SK-N-SH (cell line): ENCODE measurements at regions not wholly inside any gene's neighbourhood (a gene's known extent, or its start where the extent isn't known, plus 50 kb on each side); places are given as distances from the start of the nearest gene placed in this dataset.

Experiments
- EP300 ChIP-seq, 2 experiments: IDR thresholded peaks; 2 replicates each; pipeline versions ENCODE4 v1.4.0 to v1.6.1; 2012; ENCODE audit warnings: borderline replicate concordance in 1 of 2, low read depth in 1 of 2, low read length in 1 of 2
- EZH2phosphoT487 ChIP-seq: fragments of 200-600 bp; sonication (generic); IDR thresholded peaks from 2 replicates; pipeline ENCODE4 v1.6.1; 2017; ENCODE audit warnings: low read depth, mixed run types, mild to moderate bottlenecking, antibody characterized with exemption, moderate library complexity, borderline replicate concordance
- MXI1 ChIP-seq: IDR thresholded peaks from 2 replicates; pipeline ENCODE4 v1.6.1; 2012; ENCODE audit warnings: mild to moderate bottlenecking, low read depth, low read length, improper control_type of control experiment
- NRF1 ChIP-seq: IDR thresholded peaks from 2 replicates; pipeline ENCODE4 v1.6.1; 2012; ENCODE audit warnings: low read depth, mild to moderate bottlenecking, low read length
- POLR2AphosphoS5 ChIP-seq: IDR thresholded peaks from 2 replicates; pipeline ENCODE4 v1.6.1; 2012; ENCODE audit warnings: low read depth, low read length
- RCOR1 ChIP-seq: fragments of 150-350 bp; IDR thresholded peaks from 2 replicates; pipeline ENCODE4 v1.6.1; 2017; ENCODE audit warnings: antibody characterized with exemption, low read length
- TF ChIP-seq, protein P1 (sequence below): fragments of 200-600 bp; sonication (generic); IDR thresholded peaks from 2 replicates; pipeline ENCODE4 v1.6.1; 2017; ENCODE audit warnings: antibody characterized with exemption, mild to moderate bottlenecking, moderate library complexity
- TF ChIP-seq, protein P2 (sequence below): IDR thresholded peaks from 2 replicates; pipeline ENCODE4 v1.6.1; 2012; ENCODE audit warnings: mild to moderate bottlenecking, low read depth, low read length, moderate library complexity
- TF ChIP-seq, protein P3 (sequence below): IDR thresholded peaks from 2 replicates; pipeline ENCODE4 v1.4.0; 2012; ENCODE audit warnings: low read depth, borderline replicate concordance
- TF ChIP-seq, protein P4 (sequence below): fragments of 150-350 bp; IDR thresholded peaks from 2 replicates; pipeline ENCODE4 v1.6.1; 2017; ENCODE audit warnings: antibody characterized with exemption, low read length, low read depth, borderline replicate concordance

DNA sequence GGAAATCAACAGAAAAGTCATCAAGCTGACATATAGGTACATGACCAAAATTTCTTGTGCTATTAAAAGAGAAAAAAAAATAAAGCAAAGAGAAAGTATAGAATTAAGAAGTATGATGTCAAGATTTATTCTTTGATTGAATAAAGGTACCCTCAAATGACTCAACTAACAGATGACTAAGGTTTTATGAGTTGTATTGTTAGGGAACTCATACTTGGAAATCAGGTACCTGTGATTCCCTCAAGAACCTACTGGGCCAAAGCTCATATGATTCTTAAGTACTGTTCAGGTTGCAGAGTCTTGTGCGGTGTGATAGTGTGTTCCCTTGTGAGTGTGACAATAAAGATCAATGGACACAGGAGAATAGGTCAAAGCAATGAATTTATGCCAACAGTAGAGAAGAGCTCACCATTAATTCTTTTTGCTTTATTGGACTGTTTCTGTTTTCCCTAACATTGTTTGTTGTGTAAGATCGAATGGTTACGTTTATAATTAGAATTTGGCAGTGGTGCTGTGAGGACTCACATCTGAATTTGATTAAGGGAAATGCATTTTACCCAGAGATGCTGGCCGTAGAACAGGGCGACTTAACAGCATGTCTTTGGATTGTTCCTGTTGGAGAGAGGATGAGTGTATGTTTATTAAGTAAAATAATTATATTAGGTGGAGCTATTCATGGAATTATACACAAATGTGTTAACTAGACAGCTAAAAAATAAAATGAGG lies 293.2 kb upstream of the SEMA3D start:
- TF ChIP-seq, protein P1, sequence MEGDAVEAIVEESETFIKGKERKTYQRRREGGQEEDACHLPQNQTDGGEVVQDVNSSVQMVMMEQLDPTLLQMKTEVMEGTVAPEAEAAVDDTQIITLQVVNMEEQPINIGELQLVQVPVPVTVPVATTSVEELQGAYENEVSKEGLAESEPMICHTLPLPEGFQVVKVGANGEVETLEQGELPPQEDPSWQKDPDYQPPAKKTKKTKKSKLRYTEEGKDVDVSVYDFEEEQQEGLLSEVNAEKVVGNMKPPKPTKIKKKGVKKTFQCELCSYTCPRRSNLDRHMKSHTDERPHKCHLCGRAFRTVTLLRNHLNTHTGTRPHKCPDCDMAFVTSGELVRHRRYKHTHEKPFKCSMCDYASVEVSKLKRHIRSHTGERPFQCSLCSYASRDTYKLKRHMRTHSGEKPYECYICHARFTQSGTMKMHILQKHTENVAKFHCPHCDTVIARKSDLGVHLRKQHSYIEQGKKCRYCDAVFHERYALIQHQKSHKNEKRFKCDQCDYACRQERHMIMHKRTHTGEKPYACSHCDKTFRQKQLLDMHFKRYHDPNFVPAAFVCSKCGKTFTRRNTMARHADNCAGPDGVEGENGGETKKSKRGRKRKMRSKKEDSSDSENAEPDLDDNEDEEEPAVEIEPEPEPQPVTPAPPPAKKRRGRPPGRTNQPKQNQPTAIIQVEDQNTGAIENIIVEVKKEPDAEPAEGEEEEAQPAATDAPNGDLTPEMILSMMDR = no peak
- TF ChIP-seq POLR2AphosphoS5 (peak; percentile 42; the same call in 1 of the 2 replicates), EP300 (IDR thresholded peaks at IDR 0.05; ENCODE audit: borderline replicate concordance in 1 of 2, low read depth in 1 of 2, low read length in 1 of 2) (peak in 1 of 2 experiments; percentile 69; a peak in 3 of 4 replicates), NRF1 (no peak), EZH2phosphoT487 (no peak), MXI1 (no peak; the same call in 1 of the 2 replicates), RCOR1 (peak; percentile 67; the same call in 1 of the 2 replicates)
- TF ChIP-seq, protein P2, sequence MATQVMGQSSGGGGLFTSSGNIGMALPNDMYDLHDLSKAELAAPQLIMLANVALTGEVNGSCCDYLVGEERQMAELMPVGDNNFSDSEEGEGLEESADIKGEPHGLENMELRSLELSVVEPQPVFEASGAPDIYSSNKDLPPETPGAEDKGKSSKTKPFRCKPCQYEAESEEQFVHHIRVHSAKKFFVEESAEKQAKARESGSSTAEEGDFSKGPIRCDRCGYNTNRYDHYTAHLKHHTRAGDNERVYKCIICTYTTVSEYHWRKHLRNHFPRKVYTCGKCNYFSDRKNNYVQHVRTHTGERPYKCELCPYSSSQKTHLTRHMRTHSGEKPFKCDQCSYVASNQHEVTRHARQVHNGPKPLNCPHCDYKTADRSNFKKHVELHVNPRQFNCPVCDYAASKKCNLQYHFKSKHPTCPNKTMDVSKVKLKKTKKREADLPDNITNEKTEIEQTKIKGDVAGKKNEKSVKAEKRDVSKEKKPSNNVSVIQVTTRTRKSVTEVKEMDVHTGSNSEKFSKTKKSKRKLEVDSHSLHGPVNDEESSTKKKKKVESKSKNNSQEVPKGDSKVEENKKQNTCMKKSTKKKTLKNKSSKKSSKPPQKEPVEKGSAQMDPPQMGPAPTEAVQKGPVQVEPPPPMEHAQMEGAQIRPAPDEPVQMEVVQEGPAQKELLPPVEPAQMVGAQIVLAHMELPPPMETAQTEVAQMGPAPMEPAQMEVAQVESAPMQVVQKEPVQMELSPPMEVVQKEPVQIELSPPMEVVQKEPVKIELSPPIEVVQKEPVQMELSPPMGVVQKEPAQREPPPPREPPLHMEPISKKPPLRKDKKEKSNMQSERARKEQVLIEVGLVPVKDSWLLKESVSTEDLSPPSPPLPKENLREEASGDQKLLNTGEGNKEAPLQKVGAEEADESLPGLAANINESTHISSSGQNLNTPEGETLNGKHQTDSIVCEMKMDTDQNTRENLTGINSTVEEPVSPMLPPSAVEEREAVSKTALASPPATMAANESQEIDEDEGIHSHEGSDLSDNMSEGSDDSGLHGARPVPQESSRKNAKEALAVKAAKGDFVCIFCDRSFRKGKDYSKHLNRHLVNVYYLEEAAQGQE = no peak
- TF ChIP-seq, protein P3, sequence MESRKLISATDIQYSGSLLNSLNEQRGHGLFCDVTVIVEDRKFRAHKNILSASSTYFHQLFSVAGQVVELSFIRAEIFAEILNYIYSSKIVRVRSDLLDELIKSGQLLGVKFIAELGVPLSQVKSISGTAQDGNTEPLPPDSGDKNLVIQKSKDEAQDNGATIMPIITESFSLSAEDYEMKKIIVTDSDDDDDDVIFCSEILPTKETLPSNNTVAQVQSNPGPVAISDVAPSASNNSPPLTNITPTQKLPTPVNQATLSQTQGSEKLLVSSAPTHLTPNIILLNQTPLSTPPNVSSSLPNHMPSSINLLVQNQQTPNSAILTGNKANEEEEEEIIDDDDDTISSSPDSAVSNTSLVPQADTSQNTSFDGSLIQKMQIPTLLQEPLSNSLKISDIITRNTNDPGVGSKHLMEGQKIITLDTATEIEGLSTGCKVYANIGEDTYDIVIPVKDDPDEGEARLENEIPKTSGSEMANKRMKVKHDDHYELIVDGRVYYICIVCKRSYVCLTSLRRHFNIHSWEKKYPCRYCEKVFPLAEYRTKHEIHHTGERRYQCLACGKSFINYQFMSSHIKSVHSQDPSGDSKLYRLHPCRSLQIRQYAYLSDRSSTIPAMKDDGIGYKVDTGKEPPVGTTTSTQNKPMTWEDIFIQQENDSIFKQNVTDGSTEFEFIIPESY = no peak
- TF ChIP-seq, protein P4, sequence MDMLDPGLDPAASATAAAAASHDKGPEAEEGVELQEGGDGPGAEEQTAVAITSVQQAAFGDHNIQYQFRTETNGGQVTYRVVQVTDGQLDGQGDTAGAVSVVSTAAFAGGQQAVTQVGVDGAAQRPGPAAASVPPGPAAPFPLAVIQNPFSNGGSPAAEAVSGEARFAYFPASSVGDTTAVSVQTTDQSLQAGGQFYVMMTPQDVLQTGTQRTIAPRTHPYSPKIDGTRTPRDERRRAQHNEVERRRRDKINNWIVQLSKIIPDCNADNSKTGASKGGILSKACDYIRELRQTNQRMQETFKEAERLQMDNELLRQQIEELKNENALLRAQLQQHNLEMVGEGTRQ = no peak
